ENCODE measurements at regions not wholly inside any gene's neighbourhood (a gene's known extent, or its start where the extent isn't known, plus 50 kb on each side); places are given as distances from the start of the nearest gene placed in this dataset.

- H3K4me3 ChIP-seq, result no peak overlapping the region
- no peaks in the 10 kb centered on the region for H3K27me3 ChIP-seq
- no peaks in the 10 kb centered on the region for H3K36me3 ChIP-seq
- H3K9me3 ChIP-seq, result no peaks in the 10 kb centered on the region
- TF ChIP-seq, protein P1, sequence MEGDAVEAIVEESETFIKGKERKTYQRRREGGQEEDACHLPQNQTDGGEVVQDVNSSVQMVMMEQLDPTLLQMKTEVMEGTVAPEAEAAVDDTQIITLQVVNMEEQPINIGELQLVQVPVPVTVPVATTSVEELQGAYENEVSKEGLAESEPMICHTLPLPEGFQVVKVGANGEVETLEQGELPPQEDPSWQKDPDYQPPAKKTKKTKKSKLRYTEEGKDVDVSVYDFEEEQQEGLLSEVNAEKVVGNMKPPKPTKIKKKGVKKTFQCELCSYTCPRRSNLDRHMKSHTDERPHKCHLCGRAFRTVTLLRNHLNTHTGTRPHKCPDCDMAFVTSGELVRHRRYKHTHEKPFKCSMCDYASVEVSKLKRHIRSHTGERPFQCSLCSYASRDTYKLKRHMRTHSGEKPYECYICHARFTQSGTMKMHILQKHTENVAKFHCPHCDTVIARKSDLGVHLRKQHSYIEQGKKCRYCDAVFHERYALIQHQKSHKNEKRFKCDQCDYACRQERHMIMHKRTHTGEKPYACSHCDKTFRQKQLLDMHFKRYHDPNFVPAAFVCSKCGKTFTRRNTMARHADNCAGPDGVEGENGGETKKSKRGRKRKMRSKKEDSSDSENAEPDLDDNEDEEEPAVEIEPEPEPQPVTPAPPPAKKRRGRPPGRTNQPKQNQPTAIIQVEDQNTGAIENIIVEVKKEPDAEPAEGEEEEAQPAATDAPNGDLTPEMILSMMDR (IDR thresholded peaks at IDR 0.05), result no peak
- TF ChIP-seq POLR2A (IDR thresholded peaks at IDR 0.05), result no peak
- TF ChIP-seq POLR2AphosphoS5 (IDR thresholded peaks at IDR 0.05), result no peak
- DNase-seq (ENCODE audit: low spot score in 2 of 2), result no peak
- no peak overlapping the region for H3K27ac ChIP-seq
- no peaks in the 10 kb centered on the region for H3K4me1 ChIP-seq
- intact Hi-C loops (cut with DNase I; ENCODE audit: low total_unique reads), result no loop called here
These were observed 231.2 kb upstream of the ARRDC4 start for GRCh38 chr15:97729270-97729669.

- H3K27ac ChIP-seq, result no peak overlapping the region
- no peaks in the 10 kb centered on the region for H3K9me3 ChIP-seq
- no peaks in the 10 kb centered on the region for H3K36me3 ChIP-seq
- intact Hi-C loops (cut with DNase I; ENCODE audit: low total_unique reads), result no loop called here
- no peak for DNase-seq (ENCODE audit: low spot score in 2 of 2)
- H3K4me3 ChIP-seq, result no peak overlapping the region
- no peaks in the 10 kb centered on the region for H3K4me1 ChIP-seq
- H3K27me3 ChIP-seq, result no peaks in the 10 kb centered on the region
- TF ChIP-seq, protein P1 (IDR thresholded peaks at IDR 0.05), result no peak
- no peak for TF ChIP-seq POLR2AphosphoS5 (IDR thresholded peaks at IDR 0.05)
- no peak for TF ChIP-seq POLR2A (IDR thresholded peaks at IDR 0.05)
These were observed 230.2 kb upstream of the ARRDC4 start for GRCh38 chr15:97730315-97730714.

- Histone ChIP-seq H3K27ac (no peak overlapping the region), H3K27me3 (no peaks in the 10 kb centered on the region), H3K4me3 (no peak overlapping the region), H3K9me3 (no peaks in the 10 kb centered on the region), H3K4me1 (no peaks in the 10 kb centered on the region), H3K36me3 (no peaks in the 10 kb centered on the region)
- intact Hi-C loops (cut with DNase I; ENCODE audit: low total_unique reads), result no loop called here
- no peak for DNase-seq (ENCODE audit: low spot score in 2 of 2)
- TF ChIP-seq, protein P1 (IDR thresholded peaks at IDR 0.05), result no peak
- TF ChIP-seq POLR2AphosphoS5 (IDR thresholded peaks at IDR 0.05), result no peak
- TF ChIP-seq POLR2A (IDR thresholded peaks at IDR 0.05), result no peak
These were observed 228.6 kb upstream of the ARRDC4 start for GRCh38 chr15:97731859-97732258.

- TF ChIP-seq POLR2AphosphoS5 (IDR thresholded peaks at IDR 0.05), result no peak
- no peak for TF ChIP-seq POLR2A (IDR thresholded peaks at IDR 0.05)
- TF ChIP-seq, protein P1 (IDR thresholded peaks at IDR 0.05), result no peak
- Histone ChIP-seq H3K9me3 (no peaks in the 10 kb centered on the region), H3K27ac (no peak overlapping the region), H3K27me3 (no peaks in the 10 kb centered on the region), H3K36me3 (no peaks in the 10 kb centered on the region), H3K4me1 (no peaks in the 10 kb centered on the region), H3K4me3 (no peak overlapping the region)
- DNase-seq (ENCODE audit: low spot score in 2 of 2), result no peak
- intact Hi-C loops (cut with DNase I; ENCODE audit: low total_unique reads), result no loop called here
These were observed 227.1 kb upstream of the ARRDC4 start for GRCh38 chr15:97733373-97733772.

GRCh38 chr15:97736748-97737147 is 223.8 kb upstream of the ARRDC4 start:
- Histone ChIP-seq H3K4me3 (no peak overlapping the region), H3K4me1 (no peaks in the 10 kb centered on the region), H3K27me3 (no peaks in the 10 kb centered on the region), H3K9me3 (no peaks in the 10 kb centered on the region), H3K36me3 (no peaks in the 10 kb centered on the region), H3K27ac (no peak overlapping the region)
- no peak for DNase-seq (ENCODE audit: low spot score in 2 of 2)
- intact Hi-C loops (cut with DNase I; ENCODE audit: low total_unique reads), result no loop called here
- TF ChIP-seq POLR2AphosphoS5 (IDR thresholded peaks at IDR 0.05) (no peak), POLR2A (IDR thresholded peaks at IDR 0.05) (no peak)
- TF ChIP-seq, protein P1 (IDR thresholded peaks at IDR 0.05), result no peak

All from breast epithelium (tissue), 4 donors.